ENCODE measurements at regions not wholly inside any gene's neighbourhood (a gene's known extent, or its start where the extent isn't known, plus 50 kb on each side); places are given as distances from the start of the nearest gene placed in this dataset.

GRCh38 chr11:110832080-110832479 is 119.8 kb upstream of the ARHGAP20 start:
- no peak for DNase-seq (ENCODE audit: low read depth)
- no peak overlapping the region for H3K4me3 ChIP-seq (ENCODE audit: low read depth, low read length)
- no peak for TF ChIP-seq CTCF (IDR thresholded peaks at IDR 0.05; ENCODE audit: low read depth, low read length, missing control alignments)

GRCh38 chr11:110830747-110831146 is 118.5 kb upstream of the ARHGAP20 start:
- H3K4me3 ChIP-seq (ENCODE audit: low read depth, low read length) = no peak overlapping the region
- no peak for DNase-seq (ENCODE audit: low read depth)
- TF ChIP-seq CTCF (IDR thresholded peaks at IDR 0.05; ENCODE audit: low read depth, low read length, missing control alignments) = no peak

GRCh38 chr11:110830344-110830743 is 118.1 kb upstream of the ARHGAP20 start:
- H3K4me3 ChIP-seq (ENCODE audit: low read depth, low read length) = no peak overlapping the region
- no peak for TF ChIP-seq CTCF (IDR thresholded peaks at IDR 0.05; ENCODE audit: low read depth, low read length, missing control alignments)
- no peak for DNase-seq (ENCODE audit: low read depth)

- H3K4me3 ChIP-seq (ENCODE audit: low read depth, low read length) = no peak overlapping the region
- DNase-seq (ENCODE audit: low read depth) = no peak
- TF ChIP-seq CTCF (IDR thresholded peaks at IDR 0.05; ENCODE audit: low read depth, low read length, missing control alignments) = no peak
Observed at GRCh38 chr11:110829873-110830272, 117.6 kb upstream of the ARHGAP20 start.

GRCh38 chr11:110828086-110828485 is 115.8 kb upstream of the ARHGAP20 start:
- no peak for DNase-seq (ENCODE audit: low read depth)
- no peak overlapping the region for H3K4me3 ChIP-seq (ENCODE audit: low read depth, low read length)
- TF ChIP-seq CTCF (IDR thresholded peaks at IDR 0.05; ENCODE audit: low read depth, low read length, missing control alignments) = no peak

- no peak for DNase-seq (ENCODE audit: low read depth)
- H3K4me3 ChIP-seq (ENCODE audit: low read depth, low read length) = no peak overlapping the region
- no peak for TF ChIP-seq CTCF (IDR thresholded peaks at IDR 0.05; ENCODE audit: low read depth, low read length, missing control alignments)
Observed at GRCh38 chr11:110827276-110827675, 115.0 kb upstream of the ARHGAP20 start.

GRCh38 chr11:110824912-110825620 is 112.8 kb upstream of the ARHGAP20 start:
- DNase-seq (ENCODE audit: low read depth) = no peak
- no peak overlapping the region for H3K4me3 ChIP-seq (ENCODE audit: low read depth, low read length)
- TF ChIP-seq CTCF (IDR thresholded peaks at IDR 0.05; ENCODE audit: low read depth, low read length, missing control alignments) = no peak

Data from GM12864 (cell line).